GM19239 (cell line): ENCODE measurements at regions not wholly inside any gene's neighbourhood (a gene's known extent, or its start where the extent isn't known, plus 50 kb on each side); places are given as distances from the start of the nearest gene placed in this dataset.
"Not testable (repeated sequence)": the region's sequence is repeated elsewhere in the genome, so short reads cannot be mapped to it uniquely, and the experiment has no call there.

Experiments used
- DNase-seq: peaks from one replicate; pipeline ENCODE4 v3.0.0; 2011; ENCODE audit warnings: low spot score; ENCODE audit not compliant: insufficient read length
- FAIRE-seq: peaks from 2 replicates; lab custom pipeline; 2011; peaks lifted over from hg19 to GRCh38; lab: Jason Lieb, UNC

- FAIRE-seq (no peak), DNase-seq (no peak)
Observed at GRCh38 chrX:27404366-27404765, 58.8 kb downstream of the PPP4R3C start.

GRCh38 chrX:27399146-27399456 is 64.0 kb downstream of the PPP4R3C start:
- FAIRE-seq (peak; percentile 68), DNase-seq (no peak)

DNA sequence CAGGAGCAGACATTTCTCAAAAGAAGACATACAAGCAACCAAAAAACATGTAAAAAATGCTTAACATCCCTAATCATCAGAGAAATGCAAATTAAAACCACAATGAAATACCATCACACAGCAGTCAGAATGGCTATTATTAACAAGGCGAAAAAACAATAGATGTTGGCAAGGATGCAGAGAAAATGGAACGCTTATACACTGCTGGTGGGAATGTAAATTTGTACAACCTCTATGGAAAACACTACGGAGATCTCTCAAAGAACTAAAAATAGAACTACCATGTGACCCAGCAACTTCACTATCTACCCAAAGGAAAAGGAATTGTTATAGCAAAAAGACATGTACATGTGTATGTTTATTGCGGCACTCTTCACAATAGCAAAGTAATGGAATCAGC is 71.5 kb downstream of the PPP4R3C start:
- no peak for DNase-seq
- no peak for FAIRE-seq

- FAIRE-seq = no peak
- no peak for DNase-seq
Observed at GRCh38 chrX:27381419-27381818, 81.7 kb downstream of the PPP4R3C start.

- DNase-seq (no peak), FAIRE-seq (no peak)
Observed at GRCh38 chrX:27380163-27380845, 82.8 kb downstream of the PPP4R3C start.

GRCh38 chrX:27354021-27354420 is 109.1 kb downstream of the PPP4R3C start:
- DNase-seq = no peak
- no peak for FAIRE-seq

DNA sequence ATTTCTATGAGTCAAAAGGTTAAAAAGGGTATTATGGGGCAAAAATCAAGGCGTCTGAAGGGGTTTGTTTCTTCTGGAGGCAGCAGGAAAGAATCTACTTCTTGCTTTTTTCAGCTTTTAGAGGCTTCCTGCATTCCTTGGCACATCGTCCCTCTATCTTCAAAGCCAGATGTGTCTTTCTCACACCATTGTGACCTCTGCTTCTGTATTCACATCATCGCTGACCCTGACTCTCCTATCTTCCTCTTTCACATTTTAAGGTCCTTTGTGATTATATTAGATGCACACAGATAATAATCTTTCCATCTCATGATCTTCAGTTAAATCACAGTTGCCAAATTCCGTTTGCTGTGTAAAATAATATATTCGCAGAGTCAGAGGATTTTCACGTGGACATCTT is 112.7 kb downstream of the PPP4R3C start:
- FAIRE-seq (no peak), DNase-seq (no peak)

DNA sequence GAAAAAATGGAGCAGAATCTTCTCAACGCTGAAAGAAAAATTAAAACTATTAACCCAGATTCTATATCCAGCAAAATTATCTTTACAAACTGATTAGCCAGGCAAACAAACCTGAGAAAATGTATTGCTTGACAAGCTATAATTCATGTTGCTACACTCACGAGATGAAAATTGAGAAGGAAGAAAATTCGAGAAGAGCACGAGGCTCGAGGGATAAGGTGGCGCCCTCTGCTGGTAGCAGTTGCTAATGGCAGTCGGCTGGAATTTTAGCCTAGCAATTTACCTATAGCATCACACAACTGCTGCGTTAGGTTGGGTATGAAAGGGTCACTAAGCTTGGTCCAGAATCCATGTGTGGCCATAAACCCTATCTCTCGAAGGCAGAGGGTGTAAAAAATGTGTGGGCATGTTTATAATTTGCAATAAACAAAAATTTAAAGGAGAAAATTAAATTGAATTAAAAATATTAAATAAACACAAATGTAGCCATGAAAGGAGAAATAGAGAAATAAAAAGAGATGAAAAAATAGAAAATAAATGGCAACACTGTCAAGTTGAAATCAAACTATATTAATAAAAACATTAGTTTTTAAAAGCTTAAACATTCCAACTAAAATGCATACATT is 126.6 kb downstream of the PPP4R3C start:
- DNase-seq (no peak), FAIRE-seq (peak; percentile 57)

- DNase-seq = no peak
- no peak for FAIRE-seq
Observed at GRCh38 chrX:27321632-27322031, 141.5 kb downstream of the PPP4R3C start.

DNA sequence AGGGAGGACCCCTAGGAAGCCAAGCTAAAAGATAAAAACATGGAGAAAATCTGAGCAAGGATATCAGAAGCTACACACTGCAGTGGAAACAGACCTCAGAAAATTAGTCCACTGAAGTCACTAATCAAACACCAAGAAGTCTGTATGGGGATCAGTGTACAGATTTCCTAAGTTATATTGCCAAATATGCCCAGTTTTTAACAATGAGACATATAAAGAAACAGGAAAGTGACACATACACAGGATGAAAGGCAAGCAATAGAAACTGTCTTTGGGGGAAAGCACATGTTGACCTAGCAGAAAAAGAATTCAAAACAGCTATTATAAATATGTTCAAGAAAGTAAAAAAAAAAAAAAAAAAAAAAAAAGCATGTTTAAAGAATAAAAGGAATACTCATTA is 153.7 kb downstream of the PPP4R3C start:
- no peak for FAIRE-seq
- DNase-seq = no peak

DNA sequence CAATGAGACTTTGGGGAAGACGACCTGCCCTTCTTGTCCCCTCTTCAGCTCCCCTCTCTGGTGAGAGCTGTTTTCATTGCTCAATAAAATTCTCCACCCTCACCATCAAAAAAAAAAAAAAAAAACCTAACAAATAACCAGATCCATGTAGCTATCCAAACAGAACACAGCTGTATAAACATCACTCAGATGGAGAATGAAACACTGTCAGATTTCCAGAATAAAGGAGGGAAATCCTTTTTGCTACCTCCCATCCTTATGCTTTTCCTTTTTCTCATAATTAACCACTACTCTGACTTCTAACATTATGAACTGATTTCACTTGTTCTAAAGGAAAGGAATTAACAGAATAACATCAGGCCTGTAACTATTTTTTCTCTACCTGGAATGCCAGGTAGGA is 155.6 kb downstream of the PPP4R3C start:
- no peak for DNase-seq
- no peak for FAIRE-seq

DNA sequence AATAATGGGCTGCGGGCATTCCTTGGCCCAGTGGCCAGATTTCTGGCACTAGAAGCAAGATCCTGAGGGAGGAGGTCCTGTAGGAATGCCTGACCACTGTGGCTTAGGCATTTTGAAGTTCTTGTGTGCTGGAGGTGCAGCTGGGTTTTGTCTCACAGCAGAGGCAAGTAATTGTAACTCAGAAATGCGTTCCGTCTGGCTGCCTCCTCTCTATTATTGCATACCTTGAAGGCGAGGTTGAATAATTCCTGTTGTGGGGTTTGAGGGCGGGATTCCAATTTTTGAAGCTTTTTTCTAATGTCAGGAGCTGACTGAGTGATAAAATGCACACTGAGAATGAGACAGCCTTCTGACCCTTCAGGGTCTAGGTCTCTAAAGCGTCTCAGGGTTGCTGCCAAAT is 170.6 kb downstream of the PPP4R3C start:
- not testable (repeated sequence) for DNase-seq, FAIRE-seq

DNA sequence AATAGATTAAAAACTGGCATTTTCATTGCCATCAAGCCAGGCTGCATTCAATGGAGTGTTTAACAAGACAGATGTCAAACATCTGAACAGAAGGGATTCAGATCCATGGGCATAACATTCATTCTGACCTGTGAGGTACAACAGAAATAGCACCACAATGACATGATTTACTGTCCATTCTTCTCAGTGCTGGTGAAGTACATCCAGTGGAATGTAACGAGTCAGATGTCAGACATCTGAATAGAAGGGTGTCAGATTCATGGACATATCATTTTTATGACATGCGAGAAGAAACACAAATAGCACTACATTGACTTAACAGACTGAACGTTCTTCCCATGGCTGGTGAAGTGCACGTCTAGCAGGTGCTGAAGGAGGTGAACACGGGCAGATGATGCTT is 186.4 kb downstream of the PPP4R3C start:
- FAIRE-seq = no peak

DNA sequence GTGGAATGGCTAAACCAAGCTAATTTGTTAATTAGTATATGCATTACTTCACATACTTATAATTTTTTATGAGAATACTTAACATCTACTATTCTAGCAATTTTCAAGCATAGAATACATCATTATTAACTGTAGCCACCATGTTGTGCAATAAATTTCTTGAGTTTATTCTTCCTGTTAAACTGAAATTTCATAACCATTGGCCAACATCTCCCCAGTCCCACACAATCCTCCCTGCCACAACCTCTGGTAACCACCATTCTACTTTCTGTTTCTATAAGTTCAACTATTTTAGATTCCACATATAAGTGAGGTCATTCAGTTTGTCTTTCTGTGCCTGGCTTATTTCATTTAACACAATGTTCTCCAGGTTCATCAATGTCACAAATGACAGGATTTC is 208.5 kb downstream of the PPP4R3C start:
- FAIRE-seq = no peak
- DNase-seq = no peak

More for the DNA sequence above, 186.4 kb downstream of the PPP4R3C start:
- no peak for DNase-seq

DNA sequence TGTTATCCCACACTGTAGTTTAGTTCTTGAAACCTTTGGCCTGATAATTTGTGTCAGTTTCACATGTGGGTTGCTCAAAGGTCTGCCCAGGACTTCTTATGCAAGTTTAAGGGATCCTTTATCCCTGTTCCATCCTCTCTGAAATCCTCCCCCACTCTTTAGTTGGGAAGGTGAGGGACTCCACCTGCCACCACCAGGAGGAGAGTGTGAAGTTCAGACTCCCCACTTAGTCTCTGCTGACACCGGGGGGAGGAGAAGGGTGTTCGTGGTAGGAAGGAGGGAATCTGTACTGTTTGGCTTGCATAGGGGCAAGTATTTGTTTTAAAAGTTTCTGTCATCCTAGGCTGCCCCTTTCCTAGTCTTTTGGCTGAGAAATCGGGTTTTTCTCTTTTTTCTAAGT is 211.8 kb downstream of the PPP4R3C start:
- FAIRE-seq = no peak
- DNase-seq = no peak

- peak; percentile 66 for FAIRE-seq
- DNase-seq = no peak
Observed at GRCh38 chrX:27242581-27242980, 220.6 kb downstream of the PPP4R3C start.

DNA sequence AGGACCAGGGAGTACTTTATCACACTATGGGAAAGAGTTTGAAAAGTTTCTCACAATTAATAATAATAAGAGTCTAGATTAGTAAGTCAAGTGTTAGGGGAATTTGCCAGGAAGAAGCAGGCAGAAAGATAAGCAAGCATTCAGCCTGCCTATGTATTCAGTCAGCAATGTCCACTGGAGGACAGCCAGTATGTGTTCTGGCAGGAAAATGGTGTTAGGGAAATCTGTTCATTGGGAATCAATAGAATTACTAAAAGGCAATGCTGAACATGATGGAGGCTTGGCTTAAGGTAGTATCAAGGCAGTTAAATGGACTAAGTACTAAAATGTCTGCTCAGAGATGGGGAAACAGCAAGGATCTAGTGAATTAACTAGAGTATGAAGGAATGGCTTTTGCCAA is 221.2 kb downstream of the PPP4R3C start:
- DNase-seq (no peak), FAIRE-seq (no peak)

GRCh38 chrX:27240042-27240441 is 223.1 kb downstream of the PPP4R3C start:
- not testable (repeated sequence) for DNase-seq, FAIRE-seq

DNA sequence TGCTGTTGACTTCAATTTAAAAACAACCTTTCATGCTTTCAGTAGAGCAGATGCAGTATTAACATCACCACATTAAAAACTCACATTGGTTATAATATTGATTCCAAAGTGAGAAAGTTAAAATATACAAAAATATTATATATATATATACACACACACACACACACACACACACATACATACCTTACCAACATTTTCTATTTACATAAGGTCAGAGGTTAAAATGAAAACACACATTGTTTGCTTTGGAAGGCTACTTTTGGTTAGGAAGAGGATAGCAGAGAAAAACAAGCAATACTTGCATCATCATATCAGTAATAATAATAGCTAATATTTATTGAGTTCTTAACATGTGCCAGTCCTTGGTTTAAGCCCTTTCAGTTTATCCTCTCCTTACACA is 226.5 kb downstream of the PPP4R3C start:
- FAIRE-seq (no peak), DNase-seq (no peak)

GRCh38 chrX:27229721-27230120 is 233.4 kb downstream of the PPP4R3C start:
- FAIRE-seq = no peak
- DNase-seq = no peak

- DNase-seq = no peak
- FAIRE-seq = no peak
Observed at GRCh38 chrX:27222661-27223060, 240.5 kb downstream of the PPP4R3C start.

DNA sequence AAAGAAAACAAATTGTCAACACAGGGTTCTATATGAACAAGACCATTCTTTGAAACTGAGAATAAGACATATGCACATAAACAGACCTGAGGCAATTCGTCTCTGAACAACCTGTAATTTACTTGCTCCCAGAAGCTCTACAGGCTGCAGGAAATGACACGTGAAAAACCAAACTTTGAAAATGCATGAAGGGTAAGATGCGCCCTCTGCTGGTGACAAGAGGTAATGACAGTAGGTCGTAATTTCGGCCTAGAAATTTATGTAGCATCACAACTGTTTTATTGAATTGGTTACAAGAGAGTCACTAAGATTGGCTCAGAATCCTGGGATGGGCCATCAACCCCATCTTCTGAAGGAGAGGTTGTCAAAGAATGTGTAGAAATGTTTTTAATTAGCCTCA is 276.5 kb downstream of the PPP4R3C start:
- peak; percentile 88 for FAIRE-seq
- DNase-seq = no peak
